WTC11 (cell line): ENCODE measurements at regions not wholly inside any gene's neighbourhood (a gene's known extent, or its start where the extent isn't known, plus 50 kb on each side); places are given as distances from the start of the nearest gene placed in this dataset.

Experiments
- ATAC-seq: fragments of 200-7000 bp; cut with Tn5 transposase; 2 replicates; pipeline ENCODE4 v1.10.0; 2021; ENCODE audit warnings: mild to moderate bottlenecking, moderate library complexity
- CTCF ChIA-PET: fragments of 300-600 bp; sonication (Branson Sonifier 250); formaldehyde crosslinking; loops from one replicate; lab custom pipeline; 2021; ENCODE audit warnings: antibody characterized with exemption; lab: Charles Lee
- POLR2A ChIA-PET: fragments of 350-600 bp; sonication (Branson Sonifier 250); formaldehyde crosslinking; loops from one replicate; lab custom pipeline; 2021; ENCODE audit warnings: antibody characterized with exemption; lab: Charles Lee
- DNase-seq: peaks from one replicate; pipeline ENCODE4 v3.0.0; 2021; ENCODE audit warnings: low spot score
- H3K27ac Mint-ChIP-seq: 2 replicates; pipeline ENCODE4 v1.8.0; 2021; ENCODE audit warnings: mixed read lengths
- H3K27me3 Mint-ChIP-seq: 2 replicates; pipeline ENCODE4 v1.8.0; 2021; ENCODE audit warnings: low read depth, mild to moderate bottlenecking, moderate library complexity, mixed read lengths
- H3K36me3 Mint-ChIP-seq: 2 replicates; pipeline ENCODE4 v1.8.0; 2021; ENCODE audit warnings: mixed read lengths
- H3K4me1 Mint-ChIP-seq: 2 replicates; pipeline ENCODE4 v1.8.0; 2022; ENCODE audit warnings: mixed read lengths
- H3K4me3 Mint-ChIP-seq: 2 replicates; pipeline ENCODE4 v1.8.0; 2021; ENCODE audit warnings: mild to moderate bottlenecking, moderate library complexity, mixed read lengths
- H3K9me3 Mint-ChIP-seq: 2 replicates; pipeline ENCODE4 v1.8.0; 2021; ENCODE audit warnings: mixed read lengths
- ATF6 ChIP-seq: sonication (generic); formaldehyde crosslinking; IDR thresholded peaks from 2 replicates; pipeline ENCODE4 v1.8.1; 2023; ENCODE audit warnings: mild to moderate bottlenecking, missing genetic modification reagents
- E2F4 ChIP-seq: sonication (generic); formaldehyde crosslinking; IDR thresholded peaks from 2 replicates; pipeline ENCODE4 v1.8.1; 2022; ENCODE audit warnings: low read depth, mild to moderate bottlenecking, moderate library complexity, missing genetic modification reagents, borderline replicate concordance
- ELF4 ChIP-seq: sonication (generic); formaldehyde crosslinking; IDR thresholded peaks from 2 replicates; pipeline ENCODE4 v1.8.1; 2022; ENCODE audit warnings: low read depth, mild to moderate bottlenecking, moderate library complexity, missing genetic modification reagents
- FOXJ3 ChIP-seq: sonication (generic); formaldehyde crosslinking; IDR thresholded peaks from 2 replicates; pipeline ENCODE4 v1.9.0; 2021; ENCODE audit warnings: missing genetic modification reagents, mild to moderate bottlenecking, borderline replicate concordance
- FOXK1 ChIP-seq: sonication (generic); formaldehyde crosslinking; IDR thresholded peaks from 2 replicates; pipeline ENCODE4 v1.8.0; 2022; ENCODE audit warnings: mild to moderate bottlenecking, moderate library complexity, missing genetic modification reagents
- GRHL2 ChIP-seq: fragments of 250-450 bp; sonication (Bioruptor Pico); IDR thresholded peaks from 2 replicates; pipeline ENCODE4 v1.8.0; 2022; ENCODE audit warnings: mild to moderate bottlenecking, moderate library complexity; ENCODE audit not compliant: insufficient replicate concordance, severe bottlenecking
- KAT7 ChIP-seq: sonication (generic); formaldehyde crosslinking; IDR thresholded peaks from 2 replicates; pipeline ENCODE4 v1.8.1; 2023; ENCODE audit warnings: missing genetic modification reagents, mild to moderate bottlenecking, borderline replicate concordance
- MAX ChIP-seq: sonication (generic); formaldehyde crosslinking; IDR thresholded peaks from 2 replicates; pipeline ENCODE4 v1.8.0; 2022; ENCODE audit warnings: mild to moderate bottlenecking, missing genetic modification reagents
- RELA ChIP-seq: sonication (generic); formaldehyde crosslinking; IDR thresholded peaks from 2 replicates; pipeline ENCODE4 v1.8.1; 2022; ENCODE audit warnings: missing genetic modification reagents, mild to moderate bottlenecking, borderline replicate concordance
- SP1 ChIP-seq: sonication (generic); formaldehyde crosslinking; conservative IDR thresholded peaks from 2 replicates; pipeline ENCODE4 v1.8.1; 2022; ENCODE audit warnings: missing genetic modification reagents
- TEAD1 ChIP-seq: sonication (generic); formaldehyde crosslinking; IDR thresholded peaks from 2 replicates; pipeline ENCODE4 v1.8.0; 2022; ENCODE audit warnings: mild to moderate bottlenecking, missing genetic modification reagents
- ZNF138 ChIP-seq: sonication (generic); formaldehyde crosslinking; conservative IDR thresholded peaks from 2 replicates; pipeline ENCODE4 v1.8.1; 2022; ENCODE audit warnings: mild to moderate bottlenecking, moderate library complexity, missing genetic modification reagents
- ZNF512 ChIP-seq: sonication (generic); formaldehyde crosslinking; IDR thresholded peaks from 2 replicates; pipeline ENCODE4 v1.8.1; 2022; ENCODE audit warnings: missing genetic modification reagents, borderline replicate concordance
- ZNF671 ChIP-seq: fragments of 250-450 bp; sonication (Bioruptor Pico); IDR thresholded peaks from 2 replicates; pipeline ENCODE4 v1.8.0; 2021; ENCODE audit warnings: mild to moderate bottlenecking
- TF ChIP-seq, protein P1 (sequence below): sonication (generic); formaldehyde crosslinking; IDR thresholded peaks from 2 replicates; pipeline ENCODE4 v1.8.1; 2023; ENCODE audit warnings: mild to moderate bottlenecking, missing genetic modification reagents, moderate library complexity
- TF ChIP-seq, protein P2 (sequence below): sonication (generic); formaldehyde crosslinking; IDR thresholded peaks from 2 replicates; pipeline ENCODE4 v1.8.0; 2023; ENCODE audit warnings: missing genetic modification reagents, mild to moderate bottlenecking, borderline replicate concordance
- TF ChIP-seq, protein P3 (sequence below): sonication (generic); formaldehyde crosslinking; IDR thresholded peaks from 2 replicates; pipeline ENCODE4 v1.8.0; 2023; ENCODE audit warnings: missing genetic modification reagents
- TF ChIP-seq, protein P4 (sequence below): fragments of 250-450 bp; sonication (Bioruptor Pico); IDR thresholded peaks from 2 replicates; pipeline ENCODE4 v1.9.0; 2021; ENCODE audit warnings: mild to moderate bottlenecking
- TF ChIP-seq, protein P5 (sequence below): fragments of 250-450 bp; sonication (Bioruptor Pico); IDR thresholded peaks from 2 replicates; pipeline ENCODE4 v1.9.0; 2021; ENCODE audit warnings: mild to moderate bottlenecking
- TF ChIP-seq, protein P6 (sequence below): sonication (generic); formaldehyde crosslinking; IDR thresholded peaks from 2 replicates; pipeline ENCODE4 v1.8.1; 2023; ENCODE audit warnings: mild to moderate bottlenecking, missing genetic modification reagents

- Mint-ChIP-seq H3K9me3 (peaks cover 13% of the 10 kb centered on the region), H3K27me3 (no peaks in the 10 kb centered on the region), H3K36me3 (no peaks in the 10 kb centered on the region), H3K27ac (no peak overlapping the region), H3K4me1 (0 out of 2 replicates have a peak, but pooled peaks cover 4% of the 10 kb centered on the region), H3K4me3 (no peak overlapping the region)
- TF ChIP-seq ATF6 (CRISPR knock-in tag), result no peak
- no peak for TF ChIP-seq TEAD1 (CRISPR knock-in tag)
- no peak for TF ChIP-seq ZNF512
- TF ChIP-seq ZNF138, result no peak
- TF ChIP-seq, protein P1, sequence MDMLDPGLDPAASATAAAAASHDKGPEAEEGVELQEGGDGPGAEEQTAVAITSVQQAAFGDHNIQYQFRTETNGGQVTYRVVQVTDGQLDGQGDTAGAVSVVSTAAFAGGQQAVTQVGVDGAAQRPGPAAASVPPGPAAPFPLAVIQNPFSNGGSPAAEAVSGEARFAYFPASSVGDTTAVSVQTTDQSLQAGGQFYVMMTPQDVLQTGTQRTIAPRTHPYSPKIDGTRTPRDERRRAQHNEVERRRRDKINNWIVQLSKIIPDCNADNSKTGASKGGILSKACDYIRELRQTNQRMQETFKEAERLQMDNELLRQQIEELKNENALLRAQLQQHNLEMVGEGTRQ (CRISPR knock-in tag), result no peak
- TF ChIP-seq FOXJ3, result no peak
- TF ChIP-seq GRHL2 (CRISPR knock-in tag), result no peak
- no peak for TF ChIP-seq RELA (CRISPR knock-in tag)
- TF ChIP-seq, protein P2, sequence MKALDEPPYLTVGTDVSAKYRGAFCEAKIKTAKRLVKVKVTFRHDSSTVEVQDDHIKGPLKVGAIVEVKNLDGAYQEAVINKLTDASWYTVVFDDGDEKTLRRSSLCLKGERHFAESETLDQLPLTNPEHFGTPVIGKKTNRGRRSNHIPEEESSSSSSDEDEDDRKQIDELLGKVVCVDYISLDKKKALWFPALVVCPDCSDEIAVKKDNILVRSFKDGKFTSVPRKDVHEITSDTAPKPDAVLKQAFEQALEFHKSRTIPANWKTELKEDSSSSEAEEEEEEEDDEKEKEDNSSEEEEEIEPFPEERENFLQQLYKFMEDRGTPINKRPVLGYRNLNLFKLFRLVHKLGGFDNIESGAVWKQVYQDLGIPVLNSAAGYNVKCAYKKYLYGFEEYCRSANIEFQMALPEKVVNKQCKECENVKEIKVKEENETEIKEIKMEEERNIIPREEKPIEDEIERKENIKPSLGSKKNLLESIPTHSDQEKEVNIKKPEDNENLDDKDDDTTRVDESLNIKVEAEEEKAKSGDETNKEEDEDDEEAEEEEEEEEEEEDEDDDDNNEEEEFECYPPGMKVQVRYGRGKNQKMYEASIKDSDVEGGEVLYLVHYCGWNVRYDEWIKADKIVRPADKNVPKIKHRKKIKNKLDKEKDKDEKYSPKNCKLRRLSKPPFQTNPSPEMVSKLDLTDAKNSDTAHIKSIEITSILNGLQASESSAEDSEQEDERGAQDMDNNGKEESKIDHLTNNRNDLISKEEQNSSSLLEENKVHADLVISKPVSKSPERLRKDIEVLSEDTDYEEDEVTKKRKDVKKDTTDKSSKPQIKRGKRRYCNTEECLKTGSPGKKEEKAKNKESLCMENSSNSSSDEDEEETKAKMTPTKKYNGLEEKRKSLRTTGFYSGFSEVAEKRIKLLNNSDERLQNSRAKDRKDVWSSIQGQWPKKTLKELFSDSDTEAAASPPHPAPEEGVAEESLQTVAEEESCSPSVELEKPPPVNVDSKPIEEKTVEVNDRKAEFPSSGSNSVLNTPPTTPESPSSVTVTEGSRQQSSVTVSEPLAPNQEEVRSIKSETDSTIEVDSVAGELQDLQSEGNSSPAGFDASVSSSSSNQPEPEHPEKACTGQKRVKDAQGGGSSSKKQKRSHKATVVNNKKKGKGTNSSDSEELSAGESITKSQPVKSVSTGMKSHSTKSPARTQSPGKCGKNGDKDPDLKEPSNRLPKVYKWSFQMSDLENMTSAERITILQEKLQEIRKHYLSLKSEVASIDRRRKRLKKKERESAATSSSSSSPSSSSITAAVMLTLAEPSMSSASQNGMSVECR (CRISPR knock-in tag), result no peak
- TF ChIP-seq ZNF671 (CRISPR knock-in tag), result no peak
- TF ChIP-seq E2F4 (CRISPR knock-in tag), result no peak
- TF ChIP-seq ELF4 (CRISPR knock-in tag), result no peak
- TF ChIP-seq, protein P3, sequence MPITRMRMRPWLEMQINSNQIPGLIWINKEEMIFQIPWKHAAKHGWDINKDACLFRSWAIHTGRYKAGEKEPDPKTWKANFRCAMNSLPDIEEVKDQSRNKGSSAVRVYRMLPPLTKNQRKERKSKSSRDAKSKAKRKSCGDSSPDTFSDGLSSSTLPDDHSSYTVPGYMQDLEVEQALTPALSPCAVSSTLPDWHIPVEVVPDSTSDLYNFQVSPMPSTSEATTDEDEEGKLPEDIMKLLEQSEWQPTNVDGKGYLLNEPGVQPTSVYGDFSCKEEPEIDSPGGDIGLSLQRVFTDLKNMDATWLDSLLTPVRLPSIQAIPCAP (CRISPR knock-in tag), result no peak
- TF ChIP-seq, protein P4, sequence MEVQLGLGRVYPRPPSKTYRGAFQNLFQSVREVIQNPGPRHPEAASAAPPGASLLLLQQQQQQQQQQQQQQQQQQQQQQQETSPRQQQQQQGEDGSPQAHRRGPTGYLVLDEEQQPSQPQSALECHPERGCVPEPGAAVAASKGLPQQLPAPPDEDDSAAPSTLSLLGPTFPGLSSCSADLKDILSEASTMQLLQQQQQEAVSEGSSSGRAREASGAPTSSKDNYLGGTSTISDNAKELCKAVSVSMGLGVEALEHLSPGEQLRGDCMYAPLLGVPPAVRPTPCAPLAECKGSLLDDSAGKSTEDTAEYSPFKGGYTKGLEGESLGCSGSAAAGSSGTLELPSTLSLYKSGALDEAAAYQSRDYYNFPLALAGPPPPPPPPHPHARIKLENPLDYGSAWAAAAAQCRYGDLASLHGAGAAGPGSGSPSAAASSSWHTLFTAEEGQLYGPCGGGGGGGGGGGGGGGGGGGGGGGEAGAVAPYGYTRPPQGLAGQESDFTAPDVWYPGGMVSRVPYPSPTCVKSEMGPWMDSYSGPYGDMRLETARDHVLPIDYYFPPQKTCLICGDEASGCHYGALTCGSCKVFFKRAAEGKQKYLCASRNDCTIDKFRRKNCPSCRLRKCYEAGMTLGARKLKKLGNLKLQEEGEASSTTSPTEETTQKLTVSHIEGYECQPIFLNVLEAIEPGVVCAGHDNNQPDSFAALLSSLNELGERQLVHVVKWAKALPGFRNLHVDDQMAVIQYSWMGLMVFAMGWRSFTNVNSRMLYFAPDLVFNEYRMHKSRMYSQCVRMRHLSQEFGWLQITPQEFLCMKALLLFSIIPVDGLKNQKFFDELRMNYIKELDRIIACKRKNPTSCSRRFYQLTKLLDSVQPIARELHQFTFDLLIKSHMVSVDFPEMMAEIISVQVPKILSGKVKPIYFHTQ (CRISPR knock-in tag), result no peak
- no peak for TF ChIP-seq SP1 (CRISPR knock-in tag)
- no peak for TF ChIP-seq KAT7 (CRISPR knock-in tag)
- TF ChIP-seq, protein P5, sequence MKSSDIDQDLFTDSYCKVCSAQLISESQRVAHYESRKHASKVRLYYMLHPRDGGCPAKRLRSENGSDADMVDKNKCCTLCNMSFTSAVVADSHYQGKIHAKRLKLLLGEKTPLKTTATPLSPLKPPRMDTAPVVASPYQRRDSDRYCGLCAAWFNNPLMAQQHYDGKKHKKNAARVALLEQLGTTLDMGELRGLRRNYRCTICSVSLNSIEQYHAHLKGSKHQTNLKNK, result no peak
- TF ChIP-seq FOXK1 (CRISPR knock-in tag), result no peak
- TF ChIP-seq, protein P6, sequence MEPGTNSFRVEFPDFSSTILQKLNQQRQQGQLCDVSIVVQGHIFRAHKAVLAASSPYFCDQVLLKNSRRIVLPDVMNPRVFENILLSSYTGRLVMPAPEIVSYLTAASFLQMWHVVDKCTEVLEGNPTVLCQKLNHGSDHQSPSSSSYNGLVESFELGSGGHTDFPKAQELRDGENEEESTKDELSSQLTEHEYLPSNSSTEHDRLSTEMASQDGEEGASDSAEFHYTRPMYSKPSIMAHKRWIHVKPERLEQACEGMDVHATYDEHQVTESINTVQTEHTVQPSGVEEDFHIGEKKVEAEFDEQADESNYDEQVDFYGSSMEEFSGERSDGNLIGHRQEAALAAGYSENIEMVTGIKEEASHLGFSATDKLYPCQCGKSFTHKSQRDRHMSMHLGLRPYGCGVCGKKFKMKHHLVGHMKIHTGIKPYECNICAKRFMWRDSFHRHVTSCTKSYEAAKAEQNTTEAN (CRISPR knock-in tag), result no peak
- no peak for TF ChIP-seq MAX (CRISPR knock-in tag)
- ATAC-seq, result no peak; the same call in 1 of the 2 replicates
- no peak for DNase-seq
- ChIA-PET POLR2A (no interaction called here), CTCF (no interaction called here)
These were observed 169.2 kb upstream of the CCDC68 start for GRCh38 chr18:55128437-55128836.
